ENCODE measurements at regions not wholly inside any gene's neighbourhood (a gene's known extent, or its start where the extent isn't known, plus 50 kb on each side); places are given as distances from the start of the nearest gene placed in this dataset.

GRCh38 chr21:27582948-27583430 lies 616.1 kb upstream of the ADAMTS5 start:
- Histone ChIP-seq H3K27ac (ENCODE audit: low read length) (no peak overlapping the region), H3K4me1 (ENCODE audit: control insufficient read depth, insufficient read depth, low read length) (no peaks in the 10 kb centered on the region), H3K36me3 (ENCODE audit: control insufficient read depth, insufficient read depth, low read length) (no peaks in the 10 kb centered on the region), H3K27me3 (ENCODE audit: control insufficient read depth, insufficient read depth, low read length) (no peaks in the 10 kb centered on the region), H3K9me3 (ENCODE audit: control insufficient read depth, insufficient read depth, low read depth, low read length) (no peaks in the 10 kb centered on the region), H3K4me3 (ENCODE audit: low read depth in 2 of 2, low read length in 2 of 2) (no peak overlapping the region)
- intact Hi-C loops (cut with micrococcal nuclease; ENCODE audit: unreplicated experiment) (no loop called here), in situ Hi-C loops (cut with HindIII; ENCODE audit: low pct_unique_long_range_greater_than_20kb, low sequenced_read_pairs) (no loop called here)
- TF ChIP-seq SIN3A (IDR thresholded peaks at IDR 0.05; ENCODE audit: borderline replicate concordance, insufficient read depth, low read depth, low read length) (no peak), TCF7L2 (IDR thresholded peaks at IDR 0.05; ENCODE audit: low read depth, low read length) (no peak), POLR2AphosphoS5 (IDR thresholded peaks at IDR 0.05; ENCODE audit: low read depth, low read length) (no peak), CTCF (IDR thresholded peaks at IDR 0.05) (no peak), REST (IDR thresholded peaks at IDR 0.05; ENCODE audit: insufficient read depth in 1 of 2, low read depth in 2 of 2, low read length in 1 of 2) (no peak)
- BruUV-seq (replicated peaks), result no TSS peak
- DNase-seq (ENCODE audit: low read depth, low spot score), result no peak
- ChIA-PET CTCF (no interaction called here), POLR2A (no interaction called here)
- ATAC-seq, result no peak

- no peak overlapping the region for H3K27ac ChIP-seq (ENCODE audit: low read length)
- ChIA-PET CTCF (no interaction called here), POLR2A (no interaction called here)
- H3K4me1 ChIP-seq (ENCODE audit: control insufficient read depth, insufficient read depth, low read length), result no peaks in the 10 kb centered on the region
- no peak for DNase-seq (ENCODE audit: low read depth, low spot score)
- H3K9me3 ChIP-seq (ENCODE audit: control insufficient read depth, insufficient read depth, low read depth, low read length), result no peaks in the 10 kb centered on the region
- BruUV-seq (replicated peaks), result no TSS peak
- no peak for ATAC-seq
- intact Hi-C loops (cut with micrococcal nuclease; ENCODE audit: unreplicated experiment), result no loop called here
- in situ Hi-C loops (cut with HindIII; ENCODE audit: low pct_unique_long_range_greater_than_20kb, low sequenced_read_pairs), result no loop called here
- H3K27me3 ChIP-seq (ENCODE audit: control insufficient read depth, insufficient read depth, low read length), result no peaks in the 10 kb centered on the region
- no peaks in the 10 kb centered on the region for H3K36me3 ChIP-seq (ENCODE audit: control insufficient read depth, insufficient read depth, low read length)
- H3K4me3 ChIP-seq (ENCODE audit: low read depth in 2 of 2, low read length in 2 of 2), result no peak overlapping the region
- no peak for TF ChIP-seq TCF7L2 (IDR thresholded peaks at IDR 0.05; ENCODE audit: low read depth, low read length)
- TF ChIP-seq REST (IDR thresholded peaks at IDR 0.05; ENCODE audit: insufficient read depth in 1 of 2, low read depth in 2 of 2, low read length in 1 of 2), result no peak
Observed at GRCh38 chr21:27582246-27582947, 615.5 kb upstream of the ADAMTS5 start.
